H1 (cell line): ENCODE measurements at regions not wholly inside any gene's neighbourhood (a gene's known extent, or its start where the extent isn't known, plus 50 kb on each side); places are given as distances from the start of the nearest gene placed in this dataset.

Experiments
- CTCF ChIA-PET: fragments of 300-600 bp; sonication (Branson Sonifier 250); formaldehyde crosslinking; loops from one replicate; lab custom pipeline; 2021; ENCODE audit not compliant: partially characterized antibody; lab: Charles Lee
- POLR2A ChIA-PET: fragments of 300-600 bp; sonication (Branson Sonifier 250); formaldehyde crosslinking; loops from one replicate; lab custom pipeline; 2021; ENCODE audit warnings: inconsistent platforms; ENCODE audit not compliant: partially characterized antibody; lab: Charles Lee
- DNase-seq, 2 experiments: peaks; one replicate each; pipeline versions ENCODE4 v3.0.0 to v3.0.0-alpha.2; 2010 to 2022; ENCODE audit warnings: low spot score in 2 of 2, low read depth in 1 of 2, mixed read lengths in 1 of 2
- FAIRE-seq: peaks from 2 replicates; lab custom pipeline; 2011; peaks lifted over from hg19 to GRCh38; lab: Jason Lieb, UNC
- H2AFZ ChIP-seq: 2 replicates; pipeline ENCODE4 v1.8.1; 2012; ENCODE audit warnings: low read length, inconsistent platforms
- H2AK5ac ChIP-seq: 2 replicates; pipeline ENCODE4 v1.6.1; 2013; ENCODE audit warnings: low read depth, low read length
- H2BK120ac ChIP-seq: replicated peaks from 2 replicates; pipeline ENCODE3; 2013; ENCODE audit warnings: low read depth, low read length, inconsistent platforms
- H2BK12ac ChIP-seq: 2 replicates; pipeline ENCODE4 v1.6.1; 2013; ENCODE audit warnings: low read depth, low read length
- H2BK15ac ChIP-seq: 2 replicates; pipeline ENCODE4 v1.6.1; 2013; ENCODE audit warnings: low read length
- H2BK20ac ChIP-seq: 2 replicates; pipeline ENCODE4 v1.6.1; 2013; ENCODE audit warnings: low read length
- H2BK5ac ChIP-seq: 2 replicates; pipeline ENCODE4 v1.6.1; 2013; ENCODE audit warnings: low read depth, low read length
- H3K14ac ChIP-seq: 2 replicates; pipeline ENCODE4 v1.6.1; 2013; ENCODE audit warnings: inconsistent platforms; ENCODE audit not compliant: insufficient read length
- H3K18ac ChIP-seq: 2 replicates; pipeline ENCODE4 v1.6.1; 2013; ENCODE audit warnings: low read length; ENCODE audit errors: extremely low read depth
- H3K23ac ChIP-seq: 2 replicates; pipeline ENCODE4 v1.6.1; 2013; ENCODE audit warnings: inconsistent platforms; ENCODE audit not compliant: insufficient read length
- H3K23me2 ChIP-seq: 2 replicates; pipeline ENCODE4 v1.6.1; 2013; ENCODE audit warnings: low read depth, low read length
- H3K27ac ChIP-seq: 2 replicates; pipeline ENCODE4 v1.6.1; 2011; ENCODE audit warnings: low read depth, low read length, inconsistent platforms
- H3K27me3 ChIP-seq, 4 experiments: replicated peaks in 1 of 4; 1 replicate in 1 of 4; 2 replicates in 3 of 4; pipeline versions ENCODE4 v1.6.1 to v1.8.1; 2011 to 2013; ENCODE audit warnings: low read length in 3 of 4, mild to moderate bottlenecking in 3 of 4, inconsistent platforms in 2 of 4, mixed read lengths in 2 of 4, moderate library complexity in 1 of 4; ENCODE audit not compliant: control insufficient read depth in 3 of 4, insufficient read depth in 3 of 4; ENCODE audit errors: extremely low read depth in 1 of 4
- H3K36me3 ChIP-seq, 4 experiments: 2 replicates each; pipeline versions ENCODE4 v1.6.1 to v1.8.1; 2011 to 2013; ENCODE audit warnings: mild to moderate bottlenecking in 4 of 4, low read length in 3 of 4, moderate library complexity in 2 of 4, control low read depth in 1 of 4, inconsistent platforms in 1 of 4; ENCODE audit not compliant: insufficient read depth in 4 of 4, control insufficient read depth in 2 of 4
- H3K4ac ChIP-seq: replicated peaks from 2 replicates; pipeline ENCODE3; 2013; ENCODE audit warnings: low read length, low read depth, mixed read lengths, inconsistent platforms; ENCODE audit not compliant: insufficient read length
- H3K4me1 ChIP-seq, 4 experiments: replicated peaks in 1 of 4; 1 replicate in 1 of 4; 2 replicates in 3 of 4; pipeline versions ENCODE4 v1.6.1 to v1.8.1; 2011 to 2013; ENCODE audit warnings: low read length in 3 of 4, inconsistent platforms in 2 of 4, mixed read lengths in 1 of 4; ENCODE audit not compliant: insufficient read depth in 4 of 4, control insufficient read depth in 3 of 4
- H3K4me2 ChIP-seq, 2 experiments: 2 replicates each; pipeline versions ENCODE4 v1.6.1 to v1.8.1; 2011 to 2013; ENCODE audit warnings: low read depth in 2 of 2, low read length in 2 of 2, control low read depth in 1 of 2, inconsistent platforms in 1 of 2, mild to moderate bottlenecking in 1 of 2; ENCODE audit not compliant: insufficient read depth in 1 of 2
- H3K4me3 ChIP-seq, 4 experiments: fragments of 200-600, 300-600 bp in 1 of 4; sonication (generic), shearing (Covaris generic), sonication (Bioruptor Twin) in 1 of 4; 2 replicates each; pipeline versions ENCODE4 v1.5.1 to v1.8.1; 2011 to 2016; ENCODE audit warnings: low read length in 4 of 4, low read depth in 3 of 4, control low read depth in 2 of 4, inconsistent platforms in 2 of 4, mild to moderate bottlenecking in 2 of 4, mixed read lengths in 1 of 4, moderate library complexity in 1 of 4; ENCODE audit not compliant: insufficient read depth in 2 of 4; ENCODE audit errors: extremely low read depth in 1 of 4
- H3K56ac ChIP-seq: replicated peaks from 2 replicates; pipeline ENCODE3; 2013; ENCODE audit warnings: low read depth, mild to moderate bottlenecking, mixed read lengths, low read length, inconsistent platforms; ENCODE audit not compliant: insufficient read length
- H3K79me1 ChIP-seq: 2 replicates; pipeline ENCODE4 v1.6.1; 2013; ENCODE audit warnings: low read depth, low read length, control low read depth
- H3K79me2 ChIP-seq, 2 experiments: 2 replicates each; pipeline versions ENCODE4 v1.6.1 to v1.8.1; 2012 to 2013; ENCODE audit warnings: low read length in 2 of 2, mild to moderate bottlenecking in 2 of 2, inconsistent platforms in 1 of 2; ENCODE audit not compliant: insufficient read depth in 2 of 2, control insufficient read depth in 1 of 2
- H3K9ac ChIP-seq, 4 experiments: replicated peaks in 1 of 4; 1 replicate in 1 of 4; 2 replicates in 3 of 4; pipeline versions ENCODE4 v1.6.1 to v1.8.1; 2011 to 2013; ENCODE audit warnings: low read depth in 3 of 4, low read length in 3 of 4, control low read depth in 2 of 4, mild to moderate bottlenecking in 2 of 4, moderate library complexity in 2 of 4, inconsistent platforms in 1 of 4; ENCODE audit errors: extremely low read depth in 1 of 4
- H3K9me3 ChIP-seq, 2 experiments: 2 replicates each; pipeline versions ENCODE4 v1.6.1 to v1.8.1; 2012 to 2013; ENCODE audit warnings: mild to moderate bottlenecking in 2 of 2, moderate library complexity in 2 of 2, control low read depth in 1 of 2, inconsistent platforms in 1 of 2, low read depth in 1 of 2, low read length in 1 of 2, mixed read lengths in 1 of 2; ENCODE audit not compliant: insufficient read depth in 2 of 2
- H4K20me1 ChIP-seq, 2 experiments: replicated peaks in 1 of 2; 2 replicates each; pipeline versions ENCODE3 to v1.8.1; 2011 to 2013; ENCODE audit warnings: inconsistent platforms in 2 of 2, low read length in 2 of 2, mild to moderate bottlenecking in 1 of 2; ENCODE audit not compliant: insufficient read depth in 2 of 2, control insufficient read depth in 1 of 2
- H4K5ac ChIP-seq: 2 replicates; pipeline ENCODE4 v1.6.1; 2013; ENCODE audit warnings: low read length, low read depth, mixed read lengths, inconsistent platforms; ENCODE audit not compliant: insufficient read length
- H4K8ac ChIP-seq: 2 replicates; pipeline ENCODE4 v1.8.0; 2013; ENCODE audit warnings: mild to moderate bottlenecking, moderate library complexity, low read length, inconsistent platforms; ENCODE audit not compliant: insufficient read depth; ENCODE audit errors: extremely low read depth
- H4K91ac ChIP-seq: replicated peaks from 2 replicates; pipeline ENCODE3; 2013; ENCODE audit warnings: low read length, mixed read lengths, inconsistent platforms; ENCODE audit not compliant: insufficient read length
- BACH1 ChIP-seq: IDR thresholded peaks from 2 replicates; pipeline ENCODE4 v1.6.1; 2012; ENCODE audit warnings: low read length, improper control_type of control experiment
- CBX5 ChIP-seq: fragments of 300-800, 300-1000 bp; sonication (generic); IDR thresholded peaks from 2 replicates; pipeline ENCODE4 v1.7.1; 2016; ENCODE audit warnings: antibody characterized with exemption, low read length, low read depth
- CTBP2 ChIP-seq: IDR thresholded peaks from 2 replicates; pipeline ENCODE4 v1.7.0; 2011; ENCODE audit warnings: borderline replicate concordance, mild to moderate bottlenecking, moderate library complexity, mixed read lengths, low read length; ENCODE audit not compliant: insufficient read depth, insufficient read length
- FOSL1 ChIP-seq: IDR thresholded peaks from 2 replicates; pipeline ENCODE4 v1.6.1; 2011; ENCODE audit warnings: mild to moderate bottlenecking, low read depth, low read length, moderate library complexity; ENCODE audit not compliant: insufficient read depth
- JUND ChIP-seq: IDR thresholded peaks from 2 replicates; pipeline ENCODE4 v1.6.1; 2011; ENCODE audit warnings: mild to moderate bottlenecking, improper control_type of control experiment, low read length
- KDM1A ChIP-seq: fragments of 200-600, 300-600 bp; sonication (generic); IDR thresholded peaks from 2 replicates; pipeline ENCODE4 v1.7.1; 2016; ENCODE audit warnings: mild to moderate bottlenecking, low read length, borderline replicate concordance
- RAD21 ChIP-seq, 2 experiments: IDR thresholded peaks in 1 of 2; conservative IDR thresholded peaks in 1 of 2; 2 replicates each; pipeline ENCODE4 v1.6.1; 2011; ENCODE audit warnings: low read depth in 2 of 2, low read length in 2 of 2, improper control_type of control experiment in 1 of 2, inconsistent platforms in 1 of 2, mild to moderate bottlenecking in 1 of 2, moderate library complexity in 1 of 2
- TBP ChIP-seq: IDR thresholded peaks from 2 replicates; pipeline ENCODE4 v1.6.1; 2011; ENCODE audit warnings: low read depth, low read length, improper control_type of control experiment
- TEAD4 ChIP-seq: IDR thresholded peaks from 2 replicates; pipeline ENCODE4 v1.6.1; 2012; ENCODE audit warnings: low read depth, low read length, inconsistent platforms, mixed read lengths
- ZNF274 ChIP-seq: IDR thresholded peaks from 2 replicates; pipeline ENCODE4 v1.7.0; 2012; ENCODE audit warnings: low read length, borderline replicate concordance; ENCODE audit errors: extremely low read depth
- WGBS, 2 experiments: shearing (Covaris generic) in 1 of 2; methylation state at CpG; one replicate each; pipeline versions ENCODE4 v1.1.6 to v1.1.7; 2013 to 2015; ENCODE audit warnings: low lambda C conversion rate in 2 of 2, mixed read lengths in 2 of 2, inconsistent platforms in 1 of 2, low coverage in 1 of 2, missing lambda C conversion rate in 1 of 2; ENCODE audit not compliant: insufficient replicate concordance in 2 of 2, insufficient coverage in 1 of 2, insufficient read length in 1 of 2; ENCODE audit errors: extremely low coverage in 1 of 2, missing lambda C conversion rate in 1 of 2; 5-methylcytosine and 5-hydroxymethylcytosine counted together
- TF ChIP-seq, protein P1 (sequence below): IDR thresholded peaks from 2 replicates; pipeline ENCODE4 v1.6.1; 2012; ENCODE audit warnings: inconsistent platforms

DNA sequence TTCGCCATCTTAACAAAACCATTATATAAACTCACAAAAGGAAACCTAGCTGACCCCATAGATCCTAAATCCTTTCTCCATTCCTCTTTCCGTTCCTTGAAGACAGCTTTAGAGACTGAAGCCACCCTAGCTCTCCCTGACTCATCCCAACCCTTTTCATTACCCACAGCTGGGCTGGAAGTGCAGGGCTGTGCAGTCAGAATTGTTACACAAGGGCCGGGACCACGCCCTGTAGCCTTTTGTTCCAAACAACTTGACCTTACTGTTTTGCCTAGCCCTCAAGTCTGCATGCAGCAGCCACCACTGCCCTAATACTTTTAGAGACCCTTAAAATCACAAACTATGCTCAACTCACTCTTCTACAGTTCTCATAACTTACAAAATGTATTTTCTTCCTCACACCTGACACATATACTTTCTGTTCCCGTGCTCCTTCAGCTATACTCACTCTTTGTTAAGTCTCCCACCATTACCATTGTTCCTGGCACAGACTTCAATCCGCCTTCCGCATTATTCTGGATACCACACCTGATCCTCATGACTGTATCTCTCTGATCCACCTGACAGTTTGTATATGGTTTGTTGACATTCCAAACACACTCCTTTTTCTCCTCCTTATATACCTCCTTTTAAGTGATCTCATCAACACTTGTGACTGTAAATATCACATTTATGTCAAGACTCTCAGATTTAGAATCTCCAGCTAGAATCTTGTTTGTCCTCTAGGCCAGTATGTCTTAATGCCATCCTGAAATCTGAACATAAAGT lies 208.7 kb downstream of the KITLG start:
- Histone ChIP-seq H4K91ac (no peak overlapping the region), H2BK15ac (no peak overlapping the region), H3K4me2 (no peak overlapping the region), H2AK5ac (no peak overlapping the region), H2BK5ac (no peak overlapping the region), H3K56ac (no peak overlapping the region), H4K8ac (no peak overlapping the region)
- CTCF ChIA-PET = no interaction called here
- FAIRE-seq = no peak
- WGBS, 2 experiments = 91% methylated on average over 7 of the region's 7 CpGs; no CpG with 5 or more reads in 1 of the 2 experiments
- TF ChIP-seq RAD21 (IDR thresholded peaks at IDR 0.05 in 1 of 2, conservative IDR thresholded peaks at IDR 0.05 in 1 of 2; ENCODE audit: low read depth in 2 of 2, low read length in 2 of 2) (no peak), BACH1 (no peak), ZNF274 (no peak), TEAD4 (no peak), KDM1A (no peak), CBX5 (no peak), JUND (no peak), CTBP2 (no peak), FOSL1 (no peak), TBP (no peak)
- TF ChIP-seq, protein P1, sequence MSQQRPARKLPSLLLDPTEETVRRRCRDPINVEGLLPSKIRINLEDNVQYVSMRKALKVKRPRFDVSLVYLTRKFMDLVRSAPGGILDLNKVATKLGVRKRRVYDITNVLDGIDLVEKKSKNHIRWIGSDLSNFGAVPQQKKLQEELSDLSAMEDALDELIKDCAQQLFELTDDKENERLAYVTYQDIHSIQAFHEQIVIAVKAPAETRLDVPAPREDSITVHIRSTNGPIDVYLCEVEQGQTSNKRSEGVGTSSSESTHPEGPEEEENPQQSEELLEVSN = no peak
- TF ChIP-seq, all 59 proteins: peak for 0
- Histone ChIP-seq H2BK12ac (no peak overlapping the region), H2BK20ac (no peak overlapping the region), H3K79me2 (no peaks in the 10 kb centered on the region), H3K4me3 (no peak overlapping the region), H3K9ac (no peak overlapping the region), H3K4me1 (no peaks in the 10 kb centered on the region), H2BK120ac (no peak overlapping the region), H3K18ac (no peak overlapping the region), H4K20me1 (no peaks in the 10 kb centered on the region), H3K23me2 (no peaks in the 10 kb centered on the region), H3K79me1 (no peaks in the 10 kb centered on the region), H3K23ac (no peak overlapping the region), H2AFZ (no peak overlapping the region), H4K5ac (no peak overlapping the region), H3K14ac (no peak overlapping the region), H3K27me3 (no peaks in the 10 kb centered on the region), H3K4ac (no peak overlapping the region), H3K27ac (no peak overlapping the region), H3K9me3 (no peaks in the 10 kb centered on the region), H3K36me3 (no peaks in the 10 kb centered on the region)
- POLR2A ChIA-PET = no interaction called here
- no peak for DNase-seq
